IPS DF 6.9 (cell line): ENCODE measurements at regions not wholly inside any gene's neighbourhood (a gene's known extent, or its start where the extent isn't known, plus 50 kb on each side); places are given as distances from the start of the nearest gene placed in this dataset.

Source experiments
- DNase-seq: peaks from one replicate; pipeline ENCODE4 v3.0.0-alpha.2; 2013; ENCODE audit warnings: low read depth, low spot score
- H3K27ac ChIP-seq: one replicate; pipeline ENCODE4 v1.5.1; 2013; ENCODE audit warnings: low read length, control low read depth
- H3K27me3 ChIP-seq: 2 replicates; pipeline ENCODE4 v1.6.1; 2013; ENCODE audit warnings: mild to moderate bottlenecking, low read length; ENCODE audit not compliant: control insufficient read depth, insufficient read depth
- H3K36me3 ChIP-seq: 2 replicates; pipeline ENCODE4 v1.6.1; 2013; ENCODE audit warnings: low read length; ENCODE audit not compliant: control insufficient read depth, insufficient read depth
- H3K4me1 ChIP-seq: 2 replicates; pipeline ENCODE4 v1.6.1; 2013; ENCODE audit warnings: low read length; ENCODE audit not compliant: control insufficient read depth, insufficient read depth
- H3K4me3 ChIP-seq: 2 replicates; pipeline ENCODE4 v1.5.1; 2013; ENCODE audit warnings: mild to moderate bottlenecking, low read length
- H3K9me3 ChIP-seq: 2 replicates; pipeline ENCODE4 v1.6.1; 2013; ENCODE audit warnings: low read length, inconsistent platforms; ENCODE audit not compliant: control insufficient read depth, insufficient read depth
- WGBS: extraction: QIAGEN DNeasy Blood & Tissue Kit; methylation state at CpG from one replicate; pipeline ENCODE4 v1.1.7; 2013; ENCODE audit warnings: mixed read lengths, missing lambda C conversion rate; ENCODE audit not compliant: insufficient read length, insufficient coverage; 5-methylcytosine and 5-hydroxymethylcytosine counted together

DNA sequence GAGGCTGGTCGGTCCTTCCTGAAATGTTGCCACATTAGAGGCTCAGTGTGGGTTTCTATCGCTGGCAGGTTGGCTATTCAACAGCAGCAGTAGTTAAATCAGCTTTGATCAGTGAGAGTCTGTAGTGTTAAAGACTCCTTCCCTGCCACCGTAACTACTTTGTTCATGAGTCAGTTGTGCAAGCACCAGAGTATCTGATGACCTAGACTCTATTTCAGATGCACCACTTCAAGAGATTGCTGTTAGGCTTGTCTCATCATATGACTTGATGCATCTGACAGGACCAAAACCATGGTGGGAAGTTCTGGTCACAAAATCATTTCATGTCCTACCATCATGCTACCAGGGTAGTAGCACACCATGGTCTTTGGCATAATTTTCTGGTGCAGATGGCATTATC is 482.7 kb upstream of the MPDZ start:
- Histone ChIP-seq H3K4me1 (no peaks in the 10 kb centered on the region), H3K36me3 (no peaks in the 10 kb centered on the region), H3K9me3 (no peaks in the 10 kb centered on the region), H3K4me3 (no peak overlapping the region), H3K27me3 (no peaks in the 10 kb centered on the region), H3K27ac (no peak overlapping the region)
- no peak for DNase-seq
- WGBS = no CpG with 5 or more reads among the region's 3 CpGs

DNA sequence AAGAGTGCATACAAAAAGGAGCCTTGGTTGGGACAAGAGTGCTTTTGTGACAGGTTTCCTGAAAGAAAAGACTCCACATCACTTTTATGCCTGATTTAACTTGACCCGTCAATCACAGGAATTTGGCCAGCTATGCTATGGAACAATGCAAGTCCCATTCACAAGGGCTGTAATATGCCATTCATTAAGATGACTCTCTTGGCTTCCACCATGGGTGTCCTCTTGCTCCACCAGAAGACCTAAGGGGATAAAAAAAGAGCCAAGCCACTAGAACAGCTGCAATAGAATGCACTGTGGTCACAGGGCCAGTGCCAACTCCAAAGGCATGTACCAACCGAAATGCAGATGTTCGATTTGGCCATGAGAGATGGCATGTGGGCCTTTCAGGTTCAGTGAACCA is 480.1 kb upstream of the MPDZ start:
- no peak for DNase-seq

DNA sequence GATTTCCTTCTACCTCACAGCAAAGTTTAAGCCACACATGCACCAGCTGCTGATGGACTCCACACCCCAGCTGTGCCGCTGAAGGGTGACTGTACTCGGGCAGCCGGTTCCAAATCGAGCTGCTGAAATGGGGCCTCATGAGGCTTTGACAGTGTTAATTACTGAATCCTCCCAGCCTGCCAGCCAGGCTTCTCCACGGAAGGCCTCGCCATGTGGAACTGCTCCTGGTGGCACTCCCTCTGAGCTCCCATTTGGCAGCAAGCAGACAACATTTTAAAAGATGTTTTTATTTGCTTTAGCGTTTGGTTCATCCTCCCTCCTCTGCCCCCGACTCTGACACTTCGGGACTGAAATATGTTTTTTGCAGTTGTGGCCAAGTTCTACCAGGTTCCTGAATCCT is 479.4 kb upstream of the MPDZ start:
- Histone ChIP-seq H3K27ac (no peak overlapping the region), H3K27me3 (no peaks in the 10 kb centered on the region), H3K9me3 (no peaks in the 10 kb centered on the region), H3K4me1 (no peaks in the 10 kb centered on the region), H3K36me3 (no peaks in the 10 kb centered on the region), H3K4me3 (no peak overlapping the region)
- no peak for DNase-seq
- WGBS = no CpG with 5 or more reads among the region's 9 CpGs

More for the DNA sequence above, 480.1 kb upstream of the MPDZ start:
- Histone ChIP-seq H3K4me1 (no peaks in the 10 kb centered on the region), H3K9me3 (no peaks in the 10 kb centered on the region), H3K4me3 (no peak overlapping the region), H3K27ac (no peak overlapping the region), H3K36me3 (no peaks in the 10 kb centered on the region), H3K27me3 (no peaks in the 10 kb centered on the region)
- WGBS = no CpG with 5 or more reads among the region's 3 CpGs

DNA sequence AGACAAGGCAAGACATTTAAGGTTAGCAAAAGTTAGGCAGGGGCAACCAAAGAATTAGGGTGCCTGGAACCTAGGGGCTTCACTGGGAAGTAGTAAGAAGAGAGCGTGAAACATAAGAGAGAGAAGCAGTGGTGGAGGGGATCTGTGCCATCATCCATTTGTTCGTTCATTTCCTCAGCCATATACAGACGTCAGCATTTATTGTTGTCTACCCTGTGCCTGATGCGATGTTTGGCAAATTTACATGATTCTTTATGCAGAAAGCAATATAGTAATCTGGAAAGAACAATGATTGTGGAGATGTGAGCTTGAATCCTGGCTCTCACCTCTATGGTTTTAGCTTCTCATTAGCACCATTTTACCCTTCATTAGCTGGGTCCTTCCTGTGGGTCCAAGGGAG is 477.5 kb upstream of the MPDZ start:
- no peak overlapping the region for H3K27ac ChIP-seq
- no CpG with 5 or more reads among the region's 4 CpGs for WGBS
- DNase-seq = no peak

DNA sequence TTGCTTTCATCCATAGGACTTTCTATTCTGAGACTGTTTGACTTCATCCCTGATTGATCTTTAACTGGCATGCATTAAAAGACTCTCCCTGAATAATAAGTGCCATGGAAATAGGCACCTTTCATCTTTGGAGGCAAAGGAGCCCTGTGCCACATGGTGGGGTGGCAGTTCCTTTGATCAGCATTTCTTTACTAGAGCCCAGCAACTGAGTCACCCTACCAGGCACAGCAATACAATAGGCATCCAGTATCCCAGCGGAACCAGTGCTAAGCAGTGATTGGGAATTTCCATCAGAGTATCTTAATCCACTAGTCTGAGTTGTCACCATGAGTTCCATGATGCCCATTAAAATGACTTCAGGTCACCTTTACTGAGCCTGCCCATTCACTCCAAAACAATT is 476.1 kb upstream of the MPDZ start:
- H3K4me1 ChIP-seq = no peaks in the 10 kb centered on the region
- no CpG with 5 or more reads among the region's 1 CpG for WGBS

More for the DNA sequence above, 477.5 kb upstream of the MPDZ start:
- H3K27me3 ChIP-seq = no peaks in the 10 kb centered on the region
- no peaks in the 10 kb centered on the region for H3K36me3 ChIP-seq
- H3K4me1 ChIP-seq = no peaks in the 10 kb centered on the region
- no peaks in the 10 kb centered on the region for H3K9me3 ChIP-seq
- no peak overlapping the region for H3K4me3 ChIP-seq

DNA sequence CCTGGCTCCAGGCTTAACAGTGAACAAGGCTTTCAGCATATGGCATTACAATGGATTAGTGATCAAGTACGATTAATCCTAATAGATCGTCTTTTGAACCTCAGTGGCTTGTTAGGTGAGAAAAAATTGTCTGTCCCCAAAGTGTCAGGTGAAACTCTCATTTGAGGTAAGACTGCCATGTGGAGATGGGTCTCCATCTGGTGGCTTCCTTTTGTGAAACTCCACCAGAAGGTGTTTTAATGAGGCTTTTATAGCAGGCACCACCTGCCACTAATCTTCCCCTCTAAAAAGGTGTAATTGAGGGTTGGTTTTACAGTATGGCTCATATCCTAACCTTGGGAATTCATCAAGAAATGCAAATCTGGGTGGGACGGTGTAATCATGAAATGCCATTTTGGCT is 471.1 kb upstream of the MPDZ start:
- DNase-seq = no peak
- Histone ChIP-seq H3K9me3 (no peaks in the 10 kb centered on the region), H3K27me3 (no peaks in the 10 kb centered on the region), H3K4me3 (no peak overlapping the region), H3K27ac (no peak overlapping the region), H3K4me1 (no peaks in the 10 kb centered on the region), H3K36me3 (no peaks in the 10 kb centered on the region)
- WGBS = no CpG with 5 or more reads among the region's 3 CpGs

More for the DNA sequence above, 476.1 kb upstream of the MPDZ start:
- Histone ChIP-seq H3K9me3 (no peaks in the 10 kb centered on the region), H3K36me3 (no peaks in the 10 kb centered on the region), H3K27me3 (no peaks in the 10 kb centered on the region), H3K4me3 (no peak overlapping the region), H3K27ac (no peak overlapping the region)
- no peak for DNase-seq

DNA sequence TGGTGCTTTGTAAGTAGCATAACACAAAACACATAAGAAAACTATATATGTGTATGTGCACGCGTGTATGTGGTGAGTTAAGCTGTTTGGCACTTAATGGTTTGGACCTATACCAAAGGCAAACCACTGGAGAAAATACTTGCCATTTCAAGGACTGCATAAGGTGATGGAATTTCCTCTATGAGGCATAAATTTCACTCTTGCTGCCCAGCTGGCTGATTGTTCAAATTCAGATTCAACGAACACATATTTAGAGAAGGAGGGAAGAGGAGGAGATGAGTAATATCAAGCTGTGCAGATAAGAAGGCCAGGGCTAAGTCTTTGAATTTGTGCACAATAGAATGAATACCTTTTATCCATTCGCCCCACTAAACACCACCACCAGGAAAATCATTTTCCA is 470.6 kb upstream of the MPDZ start:
- no peaks in the 10 kb centered on the region for H3K9me3 ChIP-seq
- no peaks in the 10 kb centered on the region for H3K4me1 ChIP-seq
- no peak overlapping the region for H3K4me3 ChIP-seq
- DNase-seq = no peak
- H3K27me3 ChIP-seq = no peaks in the 10 kb centered on the region
- no peaks in the 10 kb centered on the region for H3K36me3 ChIP-seq
- H3K27ac ChIP-seq = no peak overlapping the region
- no CpG with 5 or more reads among the region's 4 CpGs for WGBS

DNA sequence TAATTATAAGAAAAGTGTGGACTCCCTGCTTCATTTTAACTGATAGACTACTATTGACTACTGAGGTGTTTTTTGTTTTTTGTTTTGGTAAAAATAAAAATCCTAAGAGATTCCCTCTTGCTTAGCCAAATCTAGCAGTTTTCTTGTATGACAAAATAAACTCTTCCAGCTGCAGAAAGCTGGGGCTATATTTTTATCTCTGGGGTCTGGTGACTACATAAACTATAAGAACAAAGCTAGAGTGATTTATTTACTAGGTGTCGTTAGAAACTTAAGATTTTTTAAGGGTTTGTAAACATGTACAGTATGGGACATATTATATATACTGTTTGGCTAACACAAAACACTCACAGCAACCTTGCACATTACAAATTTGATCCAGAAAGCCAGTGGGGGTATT is 467.4 kb upstream of the MPDZ start:
- no peaks in the 10 kb centered on the region for H3K4me1 ChIP-seq
- DNase-seq = no peak
- H3K27ac ChIP-seq = no peak overlapping the region
- WGBS = no CpG with 5 or more reads among the region's 1 CpG
- no peaks in the 10 kb centered on the region for H3K36me3 ChIP-seq
- no peaks in the 10 kb centered on the region for H3K9me3 ChIP-seq
- H3K4me3 ChIP-seq = no peak overlapping the region
- no peaks in the 10 kb centered on the region for H3K27me3 ChIP-seq

DNA sequence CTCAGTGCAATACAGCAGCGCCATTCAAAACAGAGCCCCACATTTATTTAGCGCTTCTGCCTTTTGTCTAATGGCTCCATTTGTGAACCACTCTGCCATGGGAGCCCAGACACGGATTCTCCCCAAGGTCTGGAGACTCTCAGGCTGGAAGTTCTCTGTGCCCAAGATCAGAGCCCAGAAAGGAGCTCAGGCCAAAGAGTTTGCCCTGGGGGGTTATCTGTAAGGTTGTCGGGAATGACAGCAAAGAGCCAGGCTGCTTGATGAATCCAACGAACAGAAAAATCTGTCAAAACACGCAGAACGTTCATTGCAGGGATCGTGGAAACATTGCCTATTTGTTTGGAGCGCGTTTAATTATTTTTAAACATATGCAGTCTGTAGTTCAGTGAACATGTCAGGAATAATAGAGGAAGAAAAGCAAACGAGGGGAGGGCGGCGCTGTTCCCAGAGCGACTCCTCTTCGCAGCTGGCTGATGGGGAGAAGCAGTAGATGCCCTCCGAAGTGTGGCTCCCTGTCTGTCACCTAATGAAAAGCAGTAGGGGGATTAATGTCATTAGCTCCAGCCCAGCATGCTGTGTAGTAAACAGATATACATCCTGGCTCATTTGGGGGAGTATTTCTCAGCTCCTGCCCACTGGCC is 464.9 kb upstream of the MPDZ start:
- no CpG with 5 or more reads among the region's 16 CpGs for WGBS
- H3K27ac ChIP-seq = no peak overlapping the region
- H3K27me3 ChIP-seq = no peaks in the 10 kb centered on the region
- H3K4me3 ChIP-seq = no peak overlapping the region
- H3K4me1 ChIP-seq = no peaks in the 10 kb centered on the region
- DNase-seq = no peak
- H3K36me3 ChIP-seq = no peaks in the 10 kb centered on the region
- H3K9me3 ChIP-seq = no peaks in the 10 kb centered on the region

DNA sequence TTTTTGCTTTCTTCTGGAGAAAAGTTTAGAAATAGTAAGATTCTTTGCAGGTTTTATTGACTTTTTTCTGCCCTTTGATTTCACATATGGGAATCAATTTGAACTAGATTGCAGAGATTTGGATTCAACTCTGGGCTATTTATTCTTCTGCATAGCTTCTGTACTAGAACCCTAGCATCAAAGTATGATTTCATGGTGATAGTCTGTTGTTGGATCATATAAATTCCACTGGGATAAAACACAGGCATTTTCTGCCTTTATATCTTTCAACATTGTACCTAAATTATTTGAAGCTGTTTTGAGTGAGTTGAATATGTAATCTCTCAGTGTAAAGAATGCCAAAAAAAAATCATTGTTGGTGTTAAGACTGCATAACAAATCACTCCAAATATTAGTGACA is 458.4 kb upstream of the MPDZ start:
- Histone ChIP-seq H3K9me3 (no peaks in the 10 kb centered on the region), H3K27ac (no peak overlapping the region), H3K36me3 (no peaks in the 10 kb centered on the region), H3K4me3 (no peak overlapping the region), H3K4me1 (no peaks in the 10 kb centered on the region), H3K27me3 (no peaks in the 10 kb centered on the region)
- DNase-seq = no peak

DNA sequence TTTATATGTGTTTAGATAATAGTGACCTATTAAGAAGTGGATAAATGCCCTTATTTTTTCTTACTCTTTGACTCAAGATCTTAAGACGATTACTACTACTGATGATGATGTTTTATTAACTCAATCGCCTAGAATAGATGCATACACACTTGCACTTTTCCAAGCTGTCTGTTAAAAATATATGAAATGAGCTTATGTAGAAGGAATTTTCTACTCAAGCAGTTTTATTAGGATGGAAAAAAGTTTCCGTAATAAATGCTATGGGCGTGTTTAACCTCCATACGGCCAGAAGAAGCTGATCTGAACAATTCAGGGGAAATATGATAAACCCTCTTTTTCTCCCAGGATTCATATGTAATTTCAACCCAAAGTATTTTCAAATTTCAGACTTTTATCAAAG is 455.7 kb upstream of the MPDZ start:
- H3K27me3 ChIP-seq = no peaks in the 10 kb centered on the region
- H3K36me3 ChIP-seq = no peaks in the 10 kb centered on the region
- WGBS = no CpG with 5 or more reads among the region's 5 CpGs
- H3K27ac ChIP-seq = no peak overlapping the region
- DNase-seq = no peak
- H3K9me3 ChIP-seq = no peaks in the 10 kb centered on the region
- no peaks in the 10 kb centered on the region for H3K4me1 ChIP-seq
- H3K4me3 ChIP-seq = no peak overlapping the region
